HG03457 (cell line): ENCODE measurements at regions not wholly inside any gene's neighbourhood (a gene's known extent, or its start where the extent isn't known, plus 50 kb on each side); places are given as distances from the start of the nearest gene placed in this dataset.

Experiments
- ATAC-seq: cut with Tn5 transposase; IDR thresholded peaks from one replicate; pipeline ENCODE4 v1.9.1; 2021; ENCODE audit warnings: moderate number of reproducible peaks; ENCODE audit not compliant: unreplicated experiment

GRCh38 chr4:13316354-13316753 is 167.8 kb downstream of the RAB28 start:
- no peak for ATAC-seq

- no peak for ATAC-seq
These were observed 170.3 kb downstream of the RAB28 start for GRCh38 chr4:13313856-13314255.

- no peak for ATAC-seq
These were observed 171.9 kb downstream of the RAB28 start for GRCh38 chr4:13312264-13312663.

GRCh38 chr4:13309751-13310150 is 174.4 kb downstream of the RAB28 start:
- ATAC-seq: no peak

GRCh38 chr4:13306356-13306755 is 177.8 kb downstream of the RAB28 start:
- ATAC-seq: no peak

DNA sequence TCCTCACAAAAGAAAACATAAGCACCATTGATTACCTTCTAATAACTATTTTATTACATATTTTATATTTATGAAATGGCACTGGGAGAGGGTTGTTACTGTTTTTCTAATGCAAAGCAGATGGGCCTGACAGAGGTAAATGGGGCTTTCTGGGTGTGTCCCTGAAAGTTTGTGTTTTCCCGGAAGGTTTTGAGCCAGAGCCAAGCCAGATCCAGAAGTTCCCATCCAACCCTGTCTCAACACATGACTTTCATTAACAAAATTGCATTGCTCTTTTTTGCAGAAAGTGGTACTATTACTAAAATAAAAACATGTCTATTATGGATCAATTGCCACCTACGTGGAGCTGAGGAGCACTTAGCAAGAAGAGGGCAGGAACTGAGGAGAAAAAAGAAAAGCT is 181.3 kb downstream of the RAB28 start:
- no peak for ATAC-seq

GRCh38 chr4:13299343-13299742 is 184.8 kb downstream of the RAB28 start:
- ATAC-seq: no peak

GRCh38 chr4:13298655-13299054 is 185.5 kb downstream of the RAB28 start:
- no peak for ATAC-seq

- no peak for ATAC-seq
These were observed 187.2 kb downstream of the RAB28 start for GRCh38 chr4:13296986-13297385.

DNA sequence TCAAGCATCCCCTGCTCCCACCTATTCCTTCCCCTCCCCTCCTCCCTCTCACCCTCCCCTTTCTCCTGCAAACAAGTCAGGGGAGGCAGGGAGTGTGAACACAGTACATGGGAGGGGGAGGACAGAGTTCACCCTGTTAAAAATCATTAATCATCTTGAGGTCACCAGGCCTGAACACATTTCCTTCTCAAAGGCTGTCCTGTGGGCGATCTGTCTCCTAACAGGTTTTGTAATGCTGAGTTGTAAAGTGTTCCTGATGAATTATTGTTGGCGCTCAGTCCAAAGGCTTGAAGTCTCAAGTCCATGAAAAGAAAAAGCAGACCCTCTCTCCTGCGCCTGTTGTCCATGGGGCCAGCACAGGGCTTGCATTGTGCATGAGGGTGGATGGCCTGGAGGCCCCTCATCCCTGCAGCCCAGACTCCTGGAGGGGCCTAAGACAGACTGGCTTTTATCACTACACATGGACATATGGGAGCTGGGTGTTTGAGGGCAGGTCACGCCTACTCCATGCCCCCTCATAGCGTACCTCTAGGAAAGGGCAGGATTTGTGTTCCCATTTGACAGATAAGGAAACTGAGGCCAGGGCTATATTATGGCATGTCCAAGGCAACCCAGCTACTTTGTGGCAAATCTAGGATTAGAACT is 189.1 kb downstream of the RAB28 start:
- no peak for ATAC-seq

DNA sequence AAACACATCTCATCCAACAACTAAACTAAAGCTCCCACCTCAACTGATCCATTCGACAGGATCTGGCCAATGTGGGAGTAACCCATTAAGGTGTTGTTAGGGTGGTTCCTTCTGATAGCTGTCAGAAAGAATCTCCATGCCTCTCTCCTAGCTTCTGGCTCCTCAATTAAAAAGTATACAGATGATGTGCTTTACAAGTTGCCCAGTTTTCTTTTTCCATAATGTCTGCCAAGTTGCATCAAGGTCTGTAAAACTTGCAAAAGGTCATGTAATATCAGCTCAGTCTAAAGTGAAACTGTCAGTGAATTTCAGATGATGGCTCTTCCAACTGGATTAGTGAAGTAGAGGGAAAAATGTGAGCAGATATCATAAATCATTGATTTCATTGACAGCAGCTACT is 191.8 kb downstream of the RAB28 start:
- ATAC-seq: no peak

GRCh38 chr4:13289391-13289790 is 194.7 kb downstream of the RAB28 start:
- no peak for ATAC-seq

DNA sequence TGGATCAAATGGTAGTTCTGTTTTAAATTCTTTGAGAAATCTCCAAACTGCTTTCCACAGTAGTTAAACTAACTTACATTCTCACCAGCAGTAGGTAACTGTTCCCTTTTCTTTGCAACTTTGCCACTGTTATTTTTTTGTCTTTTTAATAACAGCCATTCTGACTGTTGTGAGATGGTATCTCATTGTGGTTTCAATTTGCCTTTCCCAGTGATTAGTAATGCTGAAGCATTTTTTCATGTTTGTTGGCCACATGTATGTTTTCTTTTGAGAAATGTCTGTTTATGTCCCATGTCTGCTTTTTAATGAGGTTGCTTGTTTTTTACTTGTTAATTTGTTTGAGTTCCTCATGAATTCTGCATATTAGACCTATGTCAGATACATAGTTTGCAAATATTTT is 198.8 kb downstream of the RAB28 start:
- no peak for ATAC-seq

- ATAC-seq: no peak
These were observed 199.2 kb downstream of the RAB28 start for GRCh38 chr4:13284932-13285331.

DNA sequence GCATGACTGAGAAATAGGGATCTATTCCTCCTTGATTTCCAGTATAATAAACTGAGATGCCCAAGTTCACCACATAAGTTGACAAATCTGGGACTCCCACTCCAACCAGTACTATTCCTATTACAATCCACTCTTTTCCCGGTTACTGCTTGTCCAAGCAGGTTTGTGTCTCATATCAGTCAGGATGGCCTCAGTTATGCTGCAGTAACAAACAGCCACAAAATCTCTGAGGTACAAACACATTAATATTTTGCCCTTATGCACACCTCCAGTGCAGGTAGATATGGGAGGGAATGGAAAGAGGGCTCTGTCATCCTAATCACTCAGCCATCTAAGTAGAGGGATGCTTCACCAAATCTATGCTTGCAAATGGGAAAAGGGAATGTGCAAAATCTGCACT is 207.8 kb downstream of the RAB28 start:
- ATAC-seq: no peak

- no peak for ATAC-seq
These were observed 215.4 kb downstream of the RAB28 start for GRCh38 chr4:13268703-13269102.

DNA sequence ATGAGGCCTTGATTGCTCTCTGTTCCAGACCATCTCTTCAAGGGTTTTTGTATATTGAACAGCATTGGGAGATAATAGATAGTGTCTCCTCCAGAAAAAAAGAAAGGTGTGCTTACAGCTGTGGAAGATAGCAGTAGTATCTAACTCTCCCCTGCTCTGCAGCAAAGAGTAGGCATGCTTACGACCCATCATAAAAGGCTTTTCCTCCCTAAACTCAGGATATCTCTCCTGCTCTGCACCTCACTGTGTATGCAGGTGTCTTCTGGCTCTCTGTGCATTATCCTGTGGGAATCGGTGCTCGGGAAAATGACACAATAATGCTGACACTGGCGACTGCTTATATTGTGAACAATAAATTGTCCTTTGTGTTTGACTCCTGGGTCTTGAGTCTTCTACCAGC is 216.0 kb downstream of the RAB28 start:
- no peak for ATAC-seq

- no peak for ATAC-seq
These were observed 217.0 kb downstream of the RAB28 start for GRCh38 chr4:13267091-13267490.

DNA sequence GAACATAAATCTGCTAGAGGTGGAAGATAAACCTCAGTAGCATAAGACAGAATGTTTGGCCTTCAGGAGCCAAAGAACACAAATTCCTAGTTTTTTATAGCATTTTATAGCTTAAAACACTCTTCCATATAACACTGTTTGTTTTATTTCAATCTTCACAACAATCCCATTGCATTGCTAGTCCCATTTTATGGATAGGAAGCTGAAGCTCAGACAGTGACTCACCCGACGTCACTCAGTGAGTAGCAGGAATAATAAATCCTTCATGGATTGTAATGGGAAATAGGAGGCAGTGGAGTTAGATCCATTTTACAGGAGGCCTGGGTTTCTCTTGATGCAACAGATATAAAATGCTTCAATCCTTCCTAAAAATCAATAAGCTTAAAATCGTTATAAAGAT is 217.5 kb downstream of the RAB28 start:
- ATAC-seq: no peak

DNA sequence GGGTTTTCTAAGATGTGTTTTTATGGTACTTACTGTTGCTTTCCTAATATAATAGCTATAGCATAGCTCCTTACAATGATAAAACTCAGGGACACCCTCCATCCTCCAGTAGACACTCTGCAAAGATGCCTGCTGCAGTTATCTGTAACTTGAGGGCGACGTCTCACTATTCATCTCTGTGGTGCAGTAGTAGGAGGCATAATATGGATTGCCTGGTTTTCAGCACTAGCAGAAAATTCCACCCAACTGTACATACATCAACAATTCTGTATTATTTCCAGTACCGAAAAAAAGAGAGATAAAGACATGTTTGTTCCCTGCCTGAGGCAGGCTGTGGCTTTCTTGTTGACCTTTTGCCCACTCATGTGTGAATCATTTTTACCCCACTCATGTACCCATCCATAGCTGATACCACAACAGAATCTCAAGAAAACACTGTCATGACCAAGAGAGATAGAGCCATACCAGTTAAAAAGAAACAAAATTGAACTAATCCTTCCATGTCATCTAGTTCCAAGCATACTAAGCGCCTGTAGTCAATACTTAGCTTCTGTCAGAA is 220.1 kb downstream of the RAB28 start:
- no peak for ATAC-seq

DNA sequence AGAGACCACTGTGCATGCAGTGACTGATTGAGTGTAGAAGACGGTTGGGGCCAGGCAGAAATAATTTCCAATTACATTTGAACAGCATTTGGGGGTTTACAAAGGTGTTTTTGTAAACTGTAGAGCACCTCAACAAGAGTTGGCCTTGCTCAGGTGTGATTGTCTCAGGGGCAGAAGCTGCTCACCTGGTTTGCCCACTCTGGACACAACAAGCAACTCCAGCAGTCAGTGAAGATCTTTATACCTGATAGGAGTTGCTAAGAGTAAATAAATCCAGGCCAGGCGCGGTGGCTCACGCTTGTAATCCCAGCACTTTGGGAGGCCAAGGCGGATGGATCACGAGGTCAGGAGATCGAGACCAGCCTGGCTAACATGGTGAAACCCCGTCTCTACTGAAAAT is 221.3 kb downstream of the RAB28 start:
- no peak for ATAC-seq

DNA sequence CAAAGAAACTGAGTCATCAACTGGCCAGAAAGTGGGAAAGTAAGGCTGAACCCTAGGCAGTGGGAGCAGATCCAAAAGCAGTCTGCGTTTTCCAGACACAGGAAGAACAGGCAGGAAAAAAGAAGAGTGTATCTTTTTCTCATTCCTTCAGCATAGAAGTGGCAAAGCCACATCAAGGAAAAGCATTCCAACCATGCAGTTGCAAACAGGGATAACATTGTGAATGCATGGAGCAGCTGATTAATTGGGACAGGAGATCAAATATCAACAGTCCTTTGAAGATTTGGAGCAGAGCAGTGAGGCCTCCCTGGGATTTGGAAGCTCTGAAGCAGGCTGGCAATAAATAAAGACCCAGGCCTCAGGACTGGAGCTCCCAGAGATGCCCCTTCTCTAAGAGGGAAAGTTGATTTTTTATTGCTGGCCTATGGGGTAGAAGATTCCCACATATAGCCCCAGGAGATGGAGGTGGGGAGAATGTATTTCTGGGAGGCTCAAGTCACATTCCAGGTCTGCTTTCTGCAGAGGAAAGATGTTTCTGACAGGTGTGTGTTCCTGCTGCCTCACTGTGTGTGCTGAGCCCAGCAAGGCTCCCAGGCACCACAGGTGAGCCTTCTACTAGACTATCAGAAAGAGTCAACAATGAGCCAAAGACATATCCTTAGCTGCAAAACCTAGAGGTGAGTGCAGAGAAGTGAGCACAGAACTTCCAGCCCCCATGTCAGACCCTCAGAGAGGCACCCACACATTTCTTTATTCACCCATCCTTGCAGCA is 222.5 kb downstream of the RAB28 start:
- no peak for ATAC-seq
